GM23338 (cell line): ENCODE measurements at regions not wholly inside any gene's neighbourhood (a gene's known extent, or its start where the extent isn't known, plus 50 kb on each side); places are given as distances from the start of the nearest gene placed in this dataset.

Experiments used
- CREB1 ChIP-seq: fragments of 250-450 bp; sonication (Bioruptor Pico); IDR thresholded peaks from 2 replicates; pipeline ENCODE4 v1.5.0; 2020; ENCODE audit warnings: low read depth, mild to moderate bottlenecking, moderate library complexity
- EZH2 ChIP-seq: fragments of 200-600 bp; sonication (generic); IDR thresholded peaks from one replicate; pipeline ENCODE4 v1.8.0; 2017; ENCODE audit warnings: antibody characterized with exemption, mild to moderate bottlenecking, low read depth; ENCODE audit not compliant: unreplicated experiment
- EZH2phosphoT487 ChIP-seq: fragments of 200-600 bp; sonication (generic); IDR thresholded peaks from one replicate; pipeline ENCODE4 v1.8.1; 2018; ENCODE audit warnings: antibody characterized with exemption; ENCODE audit not compliant: unreplicated experiment
- JUNB ChIP-seq: IDR thresholded peaks from one replicate; pipeline ENCODE4 v1.6.1; 2016; ENCODE audit warnings: antibody characterized with exemption; ENCODE audit not compliant: unreplicated experiment
- NANOG ChIP-seq: IDR thresholded peaks from 2 replicates; pipeline ENCODE4 v1.6.1; 2016; ENCODE audit warnings: antibody characterized with exemption, borderline replicate concordance
- POLR2AphosphoS5 ChIP-seq: IDR thresholded peaks from 2 replicates; pipeline ENCODE4 v1.6.1; 2016; ENCODE audit warnings: antibody characterized with exemption, low read depth
- STAT1 ChIP-seq: IDR thresholded peaks from one replicate; pipeline ENCODE4 v1.6.1; 2016; ENCODE audit warnings: antibody characterized with exemption; ENCODE audit not compliant: unreplicated experiment
- ZNF331 ChIP-seq: fragments of 250-450 bp; sonication (Bioruptor Pico); IDR thresholded peaks from 2 replicates; pipeline ENCODE4 v1.5.0; 2020; ENCODE audit warnings: low read depth, mild to moderate bottlenecking, moderate library complexity
- TF ChIP-seq, protein P1 (sequence below), 2 experiments: fragments of 200-600 bp in 1 of 2; sonication (generic) in 1 of 2; conservative IDR thresholded peaks; 2 replicates each; pipeline versions ENCODE4 v1.5.1 to v1.6.1; 2016 to 2017; ENCODE audit warnings: antibody characterized with exemption in 2 of 2, low read depth in 2 of 2, mild to moderate bottlenecking in 2 of 2, moderate library complexity in 1 of 2
- TF ChIP-seq, protein P2 (sequence below): IDR thresholded peaks from one replicate; pipeline ENCODE4 v1.6.1; 2018; ENCODE audit warnings: antibody characterized with exemption; ENCODE audit not compliant: unreplicated experiment

DNA sequence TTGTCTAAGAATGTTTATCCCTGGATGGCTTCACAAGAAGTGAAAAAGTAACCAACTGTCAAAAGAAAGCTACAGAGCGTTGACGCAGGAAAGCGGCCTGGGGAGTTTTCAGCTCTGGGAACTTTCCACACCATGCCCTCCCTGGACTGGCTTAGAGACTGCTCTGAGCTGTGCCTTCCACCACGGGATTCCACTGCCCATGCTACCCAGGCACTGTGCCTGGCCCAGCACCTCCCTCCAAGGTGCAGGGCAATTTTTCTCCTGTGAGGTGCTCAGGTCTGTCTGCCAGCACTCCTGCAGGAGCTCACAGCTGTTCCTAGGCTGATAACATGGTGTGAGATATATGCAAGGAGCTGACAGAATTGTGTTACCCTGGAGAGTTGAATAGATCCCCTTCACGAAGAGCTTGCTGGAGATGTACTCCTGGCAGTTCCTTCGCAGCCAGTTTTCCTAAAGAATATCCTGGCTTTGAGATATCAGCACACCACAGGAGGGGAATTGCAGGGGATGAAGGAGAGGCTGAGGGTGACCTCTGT lies 258.3 kb upstream of the B3GAT1 start:
- TF ChIP-seq, protein P1, sequence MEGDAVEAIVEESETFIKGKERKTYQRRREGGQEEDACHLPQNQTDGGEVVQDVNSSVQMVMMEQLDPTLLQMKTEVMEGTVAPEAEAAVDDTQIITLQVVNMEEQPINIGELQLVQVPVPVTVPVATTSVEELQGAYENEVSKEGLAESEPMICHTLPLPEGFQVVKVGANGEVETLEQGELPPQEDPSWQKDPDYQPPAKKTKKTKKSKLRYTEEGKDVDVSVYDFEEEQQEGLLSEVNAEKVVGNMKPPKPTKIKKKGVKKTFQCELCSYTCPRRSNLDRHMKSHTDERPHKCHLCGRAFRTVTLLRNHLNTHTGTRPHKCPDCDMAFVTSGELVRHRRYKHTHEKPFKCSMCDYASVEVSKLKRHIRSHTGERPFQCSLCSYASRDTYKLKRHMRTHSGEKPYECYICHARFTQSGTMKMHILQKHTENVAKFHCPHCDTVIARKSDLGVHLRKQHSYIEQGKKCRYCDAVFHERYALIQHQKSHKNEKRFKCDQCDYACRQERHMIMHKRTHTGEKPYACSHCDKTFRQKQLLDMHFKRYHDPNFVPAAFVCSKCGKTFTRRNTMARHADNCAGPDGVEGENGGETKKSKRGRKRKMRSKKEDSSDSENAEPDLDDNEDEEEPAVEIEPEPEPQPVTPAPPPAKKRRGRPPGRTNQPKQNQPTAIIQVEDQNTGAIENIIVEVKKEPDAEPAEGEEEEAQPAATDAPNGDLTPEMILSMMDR (conservative IDR thresholded peaks at IDR 0.05; ENCODE audit: low read depth in 2 of 2), result no peak
- TF ChIP-seq EZH2 (no peak), CREB1 (CRISPR knock-in tag) (no peak), POLR2AphosphoS5 (no peak), EZH2phosphoT487 (no peak), NANOG (no peak), JUNB (no peak), ZNF331 (CRISPR knock-in tag) (no peak), STAT1 (no peak)
- TF ChIP-seq, protein P2, sequence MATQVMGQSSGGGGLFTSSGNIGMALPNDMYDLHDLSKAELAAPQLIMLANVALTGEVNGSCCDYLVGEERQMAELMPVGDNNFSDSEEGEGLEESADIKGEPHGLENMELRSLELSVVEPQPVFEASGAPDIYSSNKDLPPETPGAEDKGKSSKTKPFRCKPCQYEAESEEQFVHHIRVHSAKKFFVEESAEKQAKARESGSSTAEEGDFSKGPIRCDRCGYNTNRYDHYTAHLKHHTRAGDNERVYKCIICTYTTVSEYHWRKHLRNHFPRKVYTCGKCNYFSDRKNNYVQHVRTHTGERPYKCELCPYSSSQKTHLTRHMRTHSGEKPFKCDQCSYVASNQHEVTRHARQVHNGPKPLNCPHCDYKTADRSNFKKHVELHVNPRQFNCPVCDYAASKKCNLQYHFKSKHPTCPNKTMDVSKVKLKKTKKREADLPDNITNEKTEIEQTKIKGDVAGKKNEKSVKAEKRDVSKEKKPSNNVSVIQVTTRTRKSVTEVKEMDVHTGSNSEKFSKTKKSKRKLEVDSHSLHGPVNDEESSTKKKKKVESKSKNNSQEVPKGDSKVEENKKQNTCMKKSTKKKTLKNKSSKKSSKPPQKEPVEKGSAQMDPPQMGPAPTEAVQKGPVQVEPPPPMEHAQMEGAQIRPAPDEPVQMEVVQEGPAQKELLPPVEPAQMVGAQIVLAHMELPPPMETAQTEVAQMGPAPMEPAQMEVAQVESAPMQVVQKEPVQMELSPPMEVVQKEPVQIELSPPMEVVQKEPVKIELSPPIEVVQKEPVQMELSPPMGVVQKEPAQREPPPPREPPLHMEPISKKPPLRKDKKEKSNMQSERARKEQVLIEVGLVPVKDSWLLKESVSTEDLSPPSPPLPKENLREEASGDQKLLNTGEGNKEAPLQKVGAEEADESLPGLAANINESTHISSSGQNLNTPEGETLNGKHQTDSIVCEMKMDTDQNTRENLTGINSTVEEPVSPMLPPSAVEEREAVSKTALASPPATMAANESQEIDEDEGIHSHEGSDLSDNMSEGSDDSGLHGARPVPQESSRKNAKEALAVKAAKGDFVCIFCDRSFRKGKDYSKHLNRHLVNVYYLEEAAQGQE, result no peak
